ENCODE measurements at regions not wholly inside any gene's neighbourhood (a gene's known extent, or its start where the extent isn't known, plus 50 kb on each side); places are given as distances from the start of the nearest gene placed in this dataset.

- TF ChIP-seq CTCF (IDR thresholded peaks at IDR 0.05) (no peak), POLR2A (IDR thresholded peaks at IDR 0.05) (no peak)
Observed at GRCh38 chr20:23149623-23150279, 63.6 kb upstream of the CD93 start.
